ENCODE measurements at regions not wholly inside any gene's neighbourhood (a gene's known extent, or its start where the extent isn't known, plus 50 kb on each side); places are given as distances from the start of the nearest gene placed in this dataset.

DNA sequence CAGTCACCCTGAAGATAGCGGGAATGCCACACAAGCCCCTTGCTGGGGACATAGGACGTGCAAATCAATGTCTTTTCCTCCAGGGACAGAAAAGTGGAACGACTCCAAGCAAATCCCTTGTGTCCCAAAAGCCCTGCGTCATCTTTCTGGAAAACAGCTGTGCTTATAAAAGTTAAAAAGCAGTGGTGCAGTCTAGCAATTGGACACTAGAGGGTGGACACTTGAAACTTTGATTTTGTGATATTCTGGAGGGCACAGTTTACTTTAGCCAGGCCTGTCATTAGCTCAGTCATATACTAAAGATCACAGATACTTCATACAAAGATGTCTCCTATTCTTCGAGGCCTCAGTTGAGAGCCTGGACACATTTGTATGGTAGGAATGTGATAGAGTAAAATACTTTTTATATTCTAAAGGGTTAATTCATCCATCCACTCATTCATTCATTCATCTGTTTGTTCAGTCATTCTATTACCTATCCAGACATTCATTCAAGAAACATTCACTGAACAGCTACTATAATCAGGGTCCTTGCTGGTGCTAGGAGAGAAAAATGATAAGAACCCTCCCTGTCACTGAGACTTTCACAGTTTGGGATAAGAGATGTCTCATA lies 63.8 kb upstream of the ANKRD34C start:
- CTCF ChIA-PET (ENCODE audit: low intra/inter-chr PET ratio, low total read pairs): no interaction called here
- no peak for FAIRE-seq
- BruUV-seq (replicated peaks): no TSS peak

GRCh38 chr15:79213650-79214049 lies 68.9 kb upstream of the ANKRD34C start:
- POLR2A ChIA-PET: no interaction called here
- intact Hi-C loops (cut with micrococcal nuclease; ENCODE audit: unreplicated experiment): no loop called here
- TF ChIP-seq MAFF (IDR thresholded peaks at IDR 0.05; ENCODE audit: low read depth, low read length): peak; percentile 40; the same call in 1 of the 2 replicates
- TF ChIP-seq HNRNPK (IDR thresholded peaks at IDR 0.05; ENCODE audit: low read depth, low read length, poor library complexity, severe bottlenecking): no peak
- no peak for TF ChIP-seq ZFX (CRISPR knock-in tag; IDR thresholded peaks at IDR 0.05; ENCODE audit: low read depth)
- no peak for TF ChIP-seq MEF2D (CRISPR knock-in tag; IDR thresholded peaks at IDR 0.05)
- no peak for TF ChIP-seq NFATC3 (CRISPR knock-in tag; IDR thresholded peaks at IDR 0.05)
- TF ChIP-seq MAFK (conservative IDR thresholded peaks at IDR 0.05 in 1 of 2, IDR thresholded peaks at IDR 0.05 in 1 of 2; ENCODE audit: low read length in 2 of 2): peak; percentile 40 to 60; a peak in 2 of 4 replicates
- TF ChIP-seq ZNF609 (CRISPR knock-in tag; IDR thresholded peaks at IDR 0.05; ENCODE audit: borderline replicate concordance): no peak

More for the DNA sequence above, 63.8 kb upstream of the ANKRD34C start:
- Histone ChIP-seq H3K36me3 (replicated peaks in 1 of 2; ENCODE audit: control insufficient read depth in 1 of 2, insufficient read depth in 2 of 2, low read length in 2 of 2) (no peaks in the 10 kb centered on the region), H2AFZ (ENCODE audit: low read length) (no peak overlapping the region), H3K79me2 (ENCODE audit: insufficient read depth, low read length) (no peaks in the 10 kb centered on the region), H4K20me1 (ENCODE audit: insufficient read depth, low read length) (no peaks in the 10 kb centered on the region), H3K27me3 (ENCODE audit: control insufficient read depth in 1 of 2, insufficient read depth in 2 of 2, low read length in 2 of 2) (peaks cover 1 to 6% of the 10 kb centered on the region in 2 experiments; a peak in 2 of 5 replicates), H3K4me2 (ENCODE audit: low read depth, low read length) (no peak overlapping the region), H3K27ac (ENCODE audit: extremely low read length, insufficient read depth, low read length) (no peak overlapping the region), H3K4me3 (replicated peaks in 1 of 3; ENCODE audit: insufficient read depth in 1 of 3, low read depth in 2 of 3, low read length in 3 of 3) (no peak overlapping the region), H3K9ac (ENCODE audit: insufficient read depth, low read depth, low read length) (no peak overlapping the region), H3K9me3 (ENCODE audit: low read length) (no peaks in the 10 kb centered on the region), H3K4me1 (ENCODE audit: insufficient read depth, low read length) (no peaks in the 10 kb centered on the region)
- intact Hi-C loops (cut with micrococcal nuclease; ENCODE audit: unreplicated experiment) (no loop called here), in situ Hi-C loops (cut with HindIII; ENCODE audit: extremely low pct_ligation_motif_present, low pct_unique_long_range_greater_than_20kb) (no loop called here)
- ATAC-seq: no peak
- no peak for TF ChIP-seq GABPA (IDR thresholded peaks at IDR 0.05; ENCODE audit: low read depth, low read length)
- no peak for TF ChIP-seq GABPA (CRISPR knock-in tag; IDR thresholded peaks at IDR 0.05; ENCODE audit: low read depth)
- no peak for TF ChIP-seq ZNF543 (CRISPR knock-in tag; IDR thresholded peaks at IDR 0.05)
- TF ChIP-seq ZNF383 (CRISPR knock-in tag; IDR thresholded peaks at IDR 0.05; ENCODE audit: borderline replicate concordance): no peak
- TF ChIP-seq NCOA5 (CRISPR knock-in tag; IDR thresholded peaks at IDR 0.05): no peak
- TF ChIP-seq E2F1 (CRISPR knock-in tag; IDR thresholded peaks at IDR 0.05): no peak
- no peak for TF ChIP-seq ZNF605 (CRISPR knock-in tag; IDR thresholded peaks at IDR 0.05)
- TF ChIP-seq ZNF292 (CRISPR knock-in tag; IDR thresholded peaks at IDR 0.05; ENCODE audit: borderline replicate concordance, low read depth): no peak
- TF ChIP-seq RBAK (CRISPR knock-in tag; IDR thresholded peaks at IDR 0.05): no peak
- TF ChIP-seq MLLT10 (CRISPR knock-in tag; IDR thresholded peaks at IDR 0.05): no peak
- DNase-seq (ENCODE audit: low spot score): no peak
- POLR2A ChIA-PET: no interaction called here
- WGBS (ENCODE audit: low lambda C conversion rate): 5% methylated on average over 5 of the region's 5 CpGs

More at GRCh38 chr15:79213650-79214049, 68.9 kb upstream of the ANKRD34C start:
- FAIRE-seq (no peak), DNase-seq (ENCODE audit: low spot score) (no peak), ATAC-seq (no peak)
- Histone ChIP-seq H3K27me3 (ENCODE audit: control insufficient read depth in 1 of 2, insufficient read depth in 2 of 2, low read length in 2 of 2) (peaks cover 0 to 13% of the 10 kb centered on the region in 2 experiments; a peak in 3 of 5 replicates), H2AFZ (ENCODE audit: low read length) (no peak overlapping the region), H3K9me3 (ENCODE audit: low read length) (no peaks in the 10 kb centered on the region), H3K27ac (ENCODE audit: extremely low read length, insufficient read depth, low read length) (no peak overlapping the region), H3K9ac (ENCODE audit: insufficient read depth, low read depth, low read length) (no peak overlapping the region), H4K20me1 (ENCODE audit: insufficient read depth, low read length) (no peaks in the 10 kb centered on the region), H3K4me3 (replicated peaks in 1 of 3; ENCODE audit: insufficient read depth in 1 of 3, low read depth in 2 of 3, low read length in 3 of 3) (no peak overlapping the region), H3K36me3 (replicated peaks in 1 of 2; ENCODE audit: control insufficient read depth in 1 of 2, insufficient read depth in 2 of 2, low read length in 2 of 2) (no peaks in the 10 kb centered on the region), H3K79me2 (ENCODE audit: insufficient read depth, low read length) (no peaks in the 10 kb centered on the region), H3K4me1 (ENCODE audit: insufficient read depth, low read length) (no peaks in the 10 kb centered on the region), H3K4me2 (ENCODE audit: low read depth, low read length) (no peak overlapping the region)
- CTCF ChIA-PET (ENCODE audit: low intra/inter-chr PET ratio, low total read pairs): no interaction called here
- WGBS (ENCODE audit: low lambda C conversion rate): 0% methylated on average over 3 of the region's 3 CpGs
- no TSS peak for BruUV-seq (replicated peaks)
- in situ Hi-C loops (cut with HindIII; ENCODE audit: extremely low pct_ligation_motif_present, low pct_unique_long_range_greater_than_20kb): no loop called here

All from HepG2 (cell line).